HG03097 (cell line): ENCODE measurements at regions not wholly inside any gene's neighbourhood (a gene's known extent, or its start where the extent isn't known, plus 50 kb on each side); places are given as distances from the start of the nearest gene placed in this dataset.
"Not testable (repeated sequence)": the region's sequence is repeated elsewhere in the genome, so short reads cannot be mapped to it uniquely, and the experiment has no call there.

Experiments used
- ATAC-seq: cut with Tn5 transposase; IDR thresholded peaks from one replicate; pipeline ENCODE4 v1.9.1; 2021; ENCODE audit not compliant: unreplicated experiment, low FRiP score

DNA sequence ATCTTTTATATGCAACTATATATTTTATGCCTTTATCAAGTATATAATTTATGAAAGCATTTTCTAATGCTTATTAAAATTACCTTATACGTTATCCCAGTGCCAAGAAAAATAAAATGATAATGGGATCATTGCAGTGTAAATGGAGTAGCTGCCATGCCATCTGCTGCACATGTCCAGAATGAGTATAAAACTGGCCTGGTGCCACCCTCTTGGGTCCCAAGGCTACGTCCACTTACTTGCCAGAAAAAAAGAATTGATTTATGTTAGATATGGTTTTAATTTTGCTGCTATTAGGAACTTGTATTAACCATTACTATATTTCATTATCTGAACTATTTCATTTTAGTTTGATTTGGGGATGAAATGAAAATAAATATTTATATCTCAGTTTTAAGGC, 1127.1 kb upstream of the CNTN5 start:
- no peak for ATAC-seq

DNA sequence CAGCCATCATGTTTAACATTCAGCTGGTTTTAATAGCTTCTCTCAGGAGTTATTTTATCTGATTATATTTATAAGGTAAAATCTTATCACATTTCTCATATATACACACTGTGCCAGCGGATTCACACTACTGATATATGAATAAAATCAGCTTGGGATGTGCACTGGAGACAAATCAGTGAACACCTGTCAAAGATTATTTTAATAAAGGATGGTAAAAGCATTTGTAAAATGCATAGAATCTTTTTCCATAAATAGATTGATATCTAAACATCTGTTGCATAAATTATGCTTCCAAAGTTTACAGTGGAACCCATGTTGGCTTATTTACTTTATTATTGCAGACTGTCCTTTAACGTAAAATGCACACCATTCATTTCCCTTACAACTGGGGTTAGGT, 1125.8 kb upstream of the CNTN5 start:
- no peak for ATAC-seq

- ATAC-seq = no peak
Measured at GRCh38 chr11:97895572-97895971, 1125.2 kb upstream of the CNTN5 start.

DNA sequence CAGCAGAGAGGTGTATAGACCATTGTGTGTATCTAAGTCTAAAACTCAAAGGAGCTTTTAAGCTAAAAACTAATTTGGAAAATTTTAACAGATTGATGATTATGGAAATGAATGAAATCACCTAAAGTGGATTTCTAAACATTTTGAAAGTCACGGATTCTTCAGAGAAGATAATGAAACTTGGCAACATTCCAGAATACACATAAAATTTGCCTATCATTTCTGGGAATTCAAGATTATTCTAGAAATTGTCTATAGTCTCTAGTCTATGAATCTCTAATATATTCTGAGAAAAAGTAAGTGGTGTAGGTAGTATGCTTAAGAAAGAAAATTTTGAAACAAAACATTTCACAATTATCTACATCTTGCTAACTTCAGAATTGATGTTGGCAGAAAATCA, 1117.9 kb upstream of the CNTN5 start:
- ATAC-seq = no peak

- no peak for ATAC-seq
Measured at GRCh38 chr11:97905101-97905500, 1115.6 kb upstream of the CNTN5 start.

GRCh38 chr11:97905671-97906070, 1115.1 kb upstream of the CNTN5 start:
- ATAC-seq = no peak

DNA sequence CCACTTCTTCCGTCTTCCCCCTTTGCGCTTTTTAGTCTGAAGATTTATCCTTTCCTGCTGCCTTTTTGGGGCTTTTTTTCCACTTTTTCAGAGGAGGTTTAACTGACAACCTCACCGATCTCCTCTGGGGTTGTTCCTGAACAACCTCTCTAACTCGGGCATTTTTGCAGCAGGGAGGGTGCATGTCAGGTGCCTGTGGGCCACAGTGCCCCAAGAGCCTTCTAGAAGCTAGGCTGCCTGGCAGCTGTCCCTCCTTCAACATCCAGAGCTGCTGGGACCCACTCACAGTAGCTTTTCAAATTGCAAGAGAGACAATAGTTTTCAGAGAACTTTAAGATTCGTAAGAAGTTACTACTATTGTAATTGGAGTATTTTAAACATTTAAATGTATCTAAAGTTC, 1112.4 kb upstream of the CNTN5 start:
- ATAC-seq = no peak

- ATAC-seq = no peak
Measured at GRCh38 chr11:97909614-97910399, 1110.9 kb upstream of the CNTN5 start.

GRCh38 chr11:97912629-97913028, 1108.1 kb upstream of the CNTN5 start:
- no peak for ATAC-seq

DNA sequence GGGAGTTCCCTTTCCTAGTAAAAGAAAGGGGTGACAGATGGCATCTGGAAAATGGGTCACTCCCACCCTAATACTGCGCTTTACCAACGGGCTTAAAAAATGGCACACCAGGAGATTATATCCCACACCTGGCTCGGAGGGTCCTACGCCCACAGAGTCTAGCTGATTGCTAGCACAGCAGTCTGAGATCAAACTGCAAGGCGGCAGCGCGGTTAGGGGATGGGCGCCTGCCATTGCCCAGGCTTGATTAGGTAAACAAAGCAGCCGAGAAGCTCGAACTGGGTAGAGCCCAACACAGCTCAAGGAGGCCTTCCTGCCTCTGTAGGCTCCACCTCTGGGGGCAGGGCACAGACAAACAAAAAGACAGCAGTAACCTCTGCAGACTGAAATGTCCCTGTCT, 1097.8 kb upstream of the CNTN5 start:
- not testable (repeated sequence) for ATAC-seq

- ATAC-seq = no peak
Measured at GRCh38 chr11:97934572-97935208, 1086.1 kb upstream of the CNTN5 start.

- no peak for ATAC-seq
Measured at GRCh38 chr11:97937501-97937900, 1083.2 kb upstream of the CNTN5 start.

GRCh38 chr11:97938789-97939188, 1082.0 kb upstream of the CNTN5 start:
- no peak for ATAC-seq

DNA sequence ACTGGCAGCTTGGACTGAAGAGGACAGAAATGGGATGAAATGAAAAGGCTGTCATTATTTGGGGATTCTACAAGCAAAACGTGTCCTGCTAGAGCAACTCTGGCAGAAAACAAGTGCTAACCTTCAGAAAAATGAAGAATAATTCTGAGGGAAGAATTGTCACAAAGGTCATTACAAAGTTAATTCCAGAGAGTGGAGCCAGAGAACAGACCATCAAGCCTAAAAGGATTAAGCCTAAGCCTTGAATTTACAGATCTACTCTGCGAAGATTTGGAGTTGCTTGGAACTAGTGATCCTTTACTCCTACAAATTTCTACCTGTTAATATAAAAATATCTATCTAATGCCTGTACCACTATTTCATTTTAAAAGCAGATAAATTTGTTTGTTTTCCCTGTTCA, 1077.3 kb upstream of the CNTN5 start:
- ATAC-seq = no peak

GRCh38 chr11:97948793-97949192, 1072.0 kb upstream of the CNTN5 start:
- no peak for ATAC-seq

GRCh38 chr11:97955595-97955994, 1065.2 kb upstream of the CNTN5 start:
- no peak for ATAC-seq

DNA sequence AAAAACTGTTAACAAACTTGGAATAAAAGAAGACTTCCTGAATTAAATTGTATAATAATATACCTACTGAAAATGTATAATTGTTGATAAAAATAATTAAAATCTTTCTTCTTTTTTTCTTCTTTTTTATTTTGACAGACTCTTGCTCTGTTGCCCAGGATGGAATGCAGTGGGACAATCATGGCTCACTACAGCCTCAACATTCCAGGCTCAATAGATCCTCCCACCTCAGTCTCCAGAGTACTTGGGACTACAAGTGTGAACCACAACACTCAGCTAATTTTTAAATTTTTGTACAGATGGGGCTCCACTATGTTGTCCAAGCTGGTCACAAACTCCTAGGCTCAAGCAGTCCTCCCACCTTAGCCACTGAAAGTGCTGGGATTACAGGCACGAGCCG, 1063.8 kb upstream of the CNTN5 start:
- ATAC-seq = no peak

GRCh38 chr11:97961431-97961830, 1059.3 kb upstream of the CNTN5 start:
- ATAC-seq = no peak

DNA sequence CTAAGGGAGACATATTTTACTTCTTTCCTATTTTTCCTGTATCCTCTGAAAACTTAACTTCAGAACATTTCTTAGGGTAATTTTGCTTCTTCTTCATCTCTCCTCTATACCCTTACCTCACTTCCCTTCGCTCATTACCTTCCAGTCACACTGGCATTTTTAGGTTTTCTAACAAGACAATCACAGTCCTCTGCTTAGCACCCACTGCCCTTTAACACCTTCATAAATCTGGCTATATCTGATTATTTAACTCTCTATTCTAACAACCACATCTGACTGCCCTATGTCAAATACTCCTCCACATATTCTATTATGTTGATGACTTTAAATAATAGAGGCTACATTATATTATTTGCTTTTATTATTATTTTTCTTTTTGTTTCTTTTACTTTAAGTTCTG, 1058.0 kb upstream of the CNTN5 start:
- no peak for ATAC-seq

DNA sequence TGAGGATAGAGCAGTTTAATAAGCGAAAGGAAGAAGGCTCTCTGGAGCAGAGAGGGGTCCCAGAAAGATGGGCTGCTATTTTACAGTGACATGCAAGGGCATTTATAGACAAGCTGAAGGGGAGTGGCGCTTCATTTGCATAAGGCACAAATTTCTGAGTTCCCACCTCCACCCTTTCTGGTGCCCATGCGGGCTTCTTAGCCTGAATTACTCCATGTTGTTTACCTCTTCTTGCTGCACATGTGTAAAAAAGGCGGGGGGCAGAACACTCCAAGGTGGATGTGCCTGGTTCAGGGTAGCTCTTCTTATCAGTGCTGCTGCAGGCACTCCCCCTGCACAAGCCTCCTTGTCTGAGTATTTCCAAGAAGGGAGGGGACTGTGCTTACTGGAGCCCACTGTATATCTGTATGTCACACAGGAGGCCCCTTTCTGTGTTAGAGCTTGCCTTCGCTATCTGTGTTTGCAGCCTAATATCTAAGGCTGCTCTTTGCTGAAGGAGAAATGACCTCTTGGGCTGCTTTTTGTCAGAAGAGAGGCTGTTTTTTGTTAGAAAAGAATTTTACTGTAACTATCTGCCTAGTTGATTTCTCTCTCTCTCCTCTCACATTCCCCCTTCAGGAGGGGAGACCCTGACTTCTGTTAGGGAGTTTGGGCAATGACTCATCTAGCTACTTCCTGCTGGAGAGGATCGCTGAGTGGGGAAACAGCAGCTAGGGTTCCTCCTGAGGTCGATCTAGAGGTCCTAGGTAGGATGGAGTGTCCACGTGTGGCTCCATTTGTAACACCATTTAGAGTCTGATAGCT, 1057.0 kb upstream of the CNTN5 start:
- no peak for ATAC-seq

- ATAC-seq = no peak
Measured at GRCh38 chr11:97964332-97965004, 1056.3 kb upstream of the CNTN5 start.
